ENCODE measurements at regions not wholly inside any gene's neighbourhood (a gene's known extent, or its start where the extent isn't known, plus 50 kb on each side); places are given as distances from the start of the nearest gene placed in this dataset.

GRCh38 chr21:24200052-24200451 lies 1407.2 kb downstream of the MRPL39 start:
- Histone ChIP-seq H3K4me1 (no peaks in the 10 kb centered on the region), H3K36me3 (no peaks in the 10 kb centered on the region), H3K9me3 (no peaks in the 10 kb centered on the region), H3K4me3 (no peak overlapping the region), H3K27me3 (no peaks in the 10 kb centered on the region), H3K27ac (no peak overlapping the region)
- no peak for ATAC-seq (ENCODE audit: low FRiP score in 2 of 2)
- DNase-seq, result no peak
- WGBS, 2 donors, result 90 to 93% methylated on average over 2 of the region's 2 CpGs
- TF ChIP-seq EP300 (IDR thresholded peaks at IDR 0.05) (no peak), CTCF (IDR thresholded peaks at IDR 0.05) (no peak), POLR2AphosphoS5 (IDR thresholded peaks at IDR 0.05) (no peak), POLR2A (IDR thresholded peaks at IDR 0.05) (no peak)

- Histone ChIP-seq H3K4me3 (no peak overlapping the region), H3K27me3 (no peaks in the 10 kb centered on the region), H3K27ac (no peak overlapping the region), H3K36me3 (no peaks in the 10 kb centered on the region), H3K9me3 (no peaks in the 10 kb centered on the region), H3K4me1 (no peaks in the 10 kb centered on the region)
- ATAC-seq (ENCODE audit: low FRiP score in 2 of 2) (no peak), DNase-seq (no peak)
- TF ChIP-seq EP300 (IDR thresholded peaks at IDR 0.05) (no peak), POLR2A (IDR thresholded peaks at IDR 0.05) (no peak), CTCF (IDR thresholded peaks at IDR 0.05) (no peak)
Observed at GRCh38 chr21:24197923-24198322, 1409.4 kb downstream of the MRPL39 start.

GRCh38 chr21:24197132-24197643 lies 1410.1 kb downstream of the MRPL39 start:
- WGBS, 2 donors, result 62 to 73% methylated on average over 5 of the region's 5 CpGs
- ATAC-seq (ENCODE audit: low FRiP score in 2 of 2), result no peak

GRCh38 chr21:24188506-24188905 lies 1418.8 kb downstream of the MRPL39 start:
- Histone ChIP-seq H3K9me3 (no peaks in the 10 kb centered on the region), H3K27me3 (no peaks in the 10 kb centered on the region), H3K4me3 (no peak overlapping the region), H3K36me3 (no peaks in the 10 kb centered on the region), H3K27ac (no peak overlapping the region), H3K4me1 (no peaks in the 10 kb centered on the region)
- ATAC-seq (ENCODE audit: low FRiP score in 2 of 2) (no peak), DNase-seq (no peak)
- 59 to 62% methylated on average over 4 of the region's 4 CpGs for WGBS, 2 donors
- TF ChIP-seq POLR2A (IDR thresholded peaks at IDR 0.05) (no peak), CTCF (IDR thresholded peaks at IDR 0.05) (no peak), EP300 (IDR thresholded peaks at IDR 0.05) (no peak), POLR2AphosphoS5 (IDR thresholded peaks at IDR 0.05) (no peak)

More at GRCh38 chr21:24197132-24197643, 1410.1 kb downstream of the MRPL39 start:
- TF ChIP-seq CTCF (IDR thresholded peaks at IDR 0.05), result no peak
- no peak for TF ChIP-seq POLR2A (IDR thresholded peaks at IDR 0.05)
- no peak for TF ChIP-seq EP300 (IDR thresholded peaks at IDR 0.05)
- TF ChIP-seq POLR2AphosphoS5 (IDR thresholded peaks at IDR 0.05), result no peak
- H3K27ac ChIP-seq, result no peak overlapping the region
- H3K27me3 ChIP-seq, result no peaks in the 10 kb centered on the region
- H3K36me3 ChIP-seq, result no peaks in the 10 kb centered on the region
- no peaks in the 10 kb centered on the region for H3K4me1 ChIP-seq
- H3K9me3 ChIP-seq, result no peaks in the 10 kb centered on the region
- no peak overlapping the region for H3K4me3 ChIP-seq
- DNase-seq, result no peak

- H3K36me3 ChIP-seq, result no peaks in the 10 kb centered on the region
- H3K27me3 ChIP-seq, result no peaks in the 10 kb centered on the region
- WGBS, 2 donors, result 74 to 79% methylated on average over 3 of the region's 3 CpGs
- TF ChIP-seq CTCF (IDR thresholded peaks at IDR 0.05) (no peak), EP300 (IDR thresholded peaks at IDR 0.05) (no peak), POLR2AphosphoS5 (IDR thresholded peaks at IDR 0.05) (no peak), POLR2A (IDR thresholded peaks at IDR 0.05) (no peak)
- H3K4me1 ChIP-seq, result no peaks in the 10 kb centered on the region
- H3K9me3 ChIP-seq, result no peaks in the 10 kb centered on the region
- H3K27ac ChIP-seq, result no peak overlapping the region
- ATAC-seq (ENCODE audit: low FRiP score in 2 of 2) (no peak), DNase-seq (no peak)
- H3K4me3 ChIP-seq, result no peak overlapping the region
Observed at GRCh38 chr21:24183077-24183476, 1424.2 kb downstream of the MRPL39 start.
